ENCODE measurements at regions not wholly inside any gene's neighbourhood (a gene's known extent, or its start where the extent isn't known, plus 50 kb on each side); places are given as distances from the start of the nearest gene placed in this dataset.

DNA sequence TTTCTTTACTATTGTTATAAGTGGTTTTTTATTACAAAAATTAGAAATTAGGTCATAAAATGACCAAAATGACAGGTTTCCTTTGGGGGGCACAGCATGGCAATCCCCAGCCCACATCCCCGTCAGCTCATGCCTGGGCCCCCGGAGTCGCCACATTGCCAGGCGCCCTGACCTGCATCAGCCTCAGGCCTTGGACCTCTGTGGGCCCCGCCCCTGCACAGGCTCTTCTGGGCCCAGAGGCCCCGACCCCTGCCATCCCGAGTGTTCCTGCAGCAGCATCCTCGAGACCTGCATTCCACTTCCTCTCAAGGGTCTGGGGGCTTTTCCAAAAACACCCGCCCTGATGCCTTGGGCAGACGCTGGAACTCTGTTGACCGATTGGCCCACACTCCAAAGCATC lies 391.1 kb upstream of the MGMT start:
- no peak for DNase-seq (ENCODE audit: low spot score)

- DNase-seq (ENCODE audit: low spot score) = no peak
Observed at GRCh38 chr10:129078346-129078745, 388.7 kb upstream of the MGMT start.

DNA sequence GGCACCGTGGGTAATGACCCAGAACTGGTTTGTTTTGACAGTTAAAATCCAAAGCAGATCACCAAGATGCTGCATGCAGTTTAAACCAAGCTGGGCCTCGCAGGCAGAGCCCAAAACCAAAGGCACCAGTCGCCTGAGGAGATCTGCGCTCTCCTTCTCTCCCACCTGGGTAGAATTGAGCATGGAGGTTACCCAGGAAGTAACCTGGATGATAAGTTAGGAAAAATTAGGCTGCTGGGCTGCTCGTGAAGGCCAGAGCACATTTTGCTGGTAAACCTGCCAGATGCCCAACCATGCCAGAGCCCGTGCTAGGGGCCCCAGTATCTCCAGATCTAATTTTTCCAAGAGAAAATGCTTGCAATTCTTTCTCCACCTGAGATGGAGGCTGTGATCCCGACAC lies 388.3 kb upstream of the MGMT start:
- no peak for DNase-seq (ENCODE audit: low spot score)

- no peak for DNase-seq (ENCODE audit: low spot score)
Observed at GRCh38 chr10:129079705-129080104, 387.3 kb upstream of the MGMT start.

DNA sequence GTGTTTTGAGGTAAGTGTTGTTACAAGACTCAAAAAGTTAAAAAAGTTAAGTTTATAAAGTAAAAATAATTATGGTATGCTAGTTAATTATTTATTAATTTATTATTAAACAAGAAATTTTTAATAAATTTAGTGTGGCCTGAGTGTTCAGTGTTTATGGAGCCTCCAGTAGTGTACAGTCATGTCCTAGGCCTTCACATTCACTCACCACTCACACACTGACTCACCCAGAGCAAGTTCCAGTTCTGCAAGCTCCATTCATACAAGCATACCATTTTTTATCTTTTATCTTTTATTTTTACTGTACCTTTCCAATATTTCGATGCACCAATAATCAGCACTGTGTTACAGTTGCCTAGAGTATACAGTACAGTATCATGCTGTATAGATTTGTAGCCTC lies 381.2 kb upstream of the MGMT start:
- DNase-seq (ENCODE audit: low spot score) = no peak

DNA sequence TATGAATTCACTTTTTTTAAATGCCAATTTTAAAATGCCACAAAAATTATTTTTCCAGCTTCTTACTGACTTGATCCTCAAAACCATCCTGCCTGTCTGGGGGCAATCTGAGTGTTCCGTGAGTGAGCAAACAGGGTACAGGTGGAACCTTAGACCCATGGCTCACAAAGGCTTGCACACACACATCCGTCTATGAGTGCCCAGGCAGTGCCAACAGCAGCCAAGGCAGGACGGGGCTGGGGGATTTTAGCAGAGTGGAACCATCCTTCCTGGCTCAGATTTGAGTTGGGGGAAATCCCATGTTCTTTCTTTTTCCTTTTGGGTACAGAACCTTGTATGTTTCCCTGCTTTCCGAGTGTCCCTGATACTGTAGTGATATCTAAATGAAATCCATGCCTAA lies 377.7 kb upstream of the MGMT start:
- DNase-seq (ENCODE audit: low spot score) = no peak

DNA sequence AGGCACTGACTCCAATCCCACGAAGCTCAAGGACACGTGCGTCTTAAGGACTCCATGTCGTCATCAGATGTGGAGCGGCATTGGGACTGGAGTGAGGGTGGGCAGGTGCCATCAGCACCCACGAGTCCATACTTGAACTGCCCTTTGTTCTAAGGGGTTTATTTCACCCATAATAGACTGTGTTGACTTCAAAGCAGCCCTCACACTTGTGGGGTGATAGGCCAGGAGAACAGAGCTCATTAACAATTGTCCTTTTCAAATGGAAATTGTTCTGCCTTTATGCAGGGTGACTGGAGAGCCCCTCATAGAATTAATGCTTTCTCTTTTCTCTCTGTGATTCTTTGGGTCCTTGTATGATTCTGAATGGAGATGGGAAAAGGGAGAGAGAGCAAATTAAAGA lies 376.9 kb upstream of the MGMT start:
- no peak for DNase-seq (ENCODE audit: low spot score)

- no peak for DNase-seq (ENCODE audit: low spot score)
Observed at GRCh38 chr10:129090618-129091366, 376.2 kb upstream of the MGMT start.

- DNase-seq (ENCODE audit: low spot score) = no peak
Observed at GRCh38 chr10:129093641-129094040, 373.4 kb upstream of the MGMT start.

GRCh38 chr10:129094233-129094632 lies 372.8 kb upstream of the MGMT start:
- no peak for DNase-seq (ENCODE audit: low spot score)

DNA sequence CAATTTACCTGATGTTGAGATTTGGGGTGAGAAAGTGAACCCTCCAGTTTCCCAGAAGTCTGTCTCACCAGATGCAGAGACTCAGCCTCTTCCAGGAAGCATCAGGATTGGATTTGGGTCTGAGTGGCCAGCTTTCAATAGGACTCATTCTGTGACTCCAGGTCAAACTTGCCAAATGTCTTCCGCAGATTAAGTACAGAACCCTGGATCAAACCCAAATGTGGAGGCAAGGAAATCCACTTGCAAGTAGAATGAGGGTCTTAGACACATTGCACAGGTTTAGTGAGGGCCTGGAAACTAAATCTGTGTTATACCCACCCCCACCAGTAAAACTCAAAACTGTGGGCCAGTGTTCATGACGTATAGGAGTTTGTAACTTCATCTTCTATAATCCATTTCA lies 372.2 kb upstream of the MGMT start:
- DNase-seq (ENCODE audit: low spot score) = no peak

DNA sequence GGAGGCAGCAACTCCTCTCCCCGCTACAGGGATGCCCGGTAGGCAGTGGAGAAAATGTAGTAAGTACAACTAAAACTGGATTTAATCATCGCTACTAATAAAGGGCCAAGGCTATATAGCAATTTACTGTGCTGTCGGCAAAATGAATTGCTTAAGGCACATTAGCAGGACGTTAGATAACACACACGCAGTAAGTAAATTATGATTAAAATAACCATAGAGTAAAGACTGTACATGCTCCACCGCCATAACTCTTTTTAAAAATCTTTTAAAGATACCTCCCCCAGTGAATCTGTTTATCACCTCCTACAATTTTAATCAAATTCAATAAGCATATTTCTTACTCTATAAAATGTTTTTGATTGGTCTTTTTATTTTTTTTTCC lies 371.4 kb upstream of the MGMT start:
- no peak for DNase-seq (ENCODE audit: low spot score)

GRCh38 chr10:129096065-129096984 lies 370.7 kb upstream of the MGMT start:
- DNase-seq (ENCODE audit: low spot score) = no peak

DNA sequence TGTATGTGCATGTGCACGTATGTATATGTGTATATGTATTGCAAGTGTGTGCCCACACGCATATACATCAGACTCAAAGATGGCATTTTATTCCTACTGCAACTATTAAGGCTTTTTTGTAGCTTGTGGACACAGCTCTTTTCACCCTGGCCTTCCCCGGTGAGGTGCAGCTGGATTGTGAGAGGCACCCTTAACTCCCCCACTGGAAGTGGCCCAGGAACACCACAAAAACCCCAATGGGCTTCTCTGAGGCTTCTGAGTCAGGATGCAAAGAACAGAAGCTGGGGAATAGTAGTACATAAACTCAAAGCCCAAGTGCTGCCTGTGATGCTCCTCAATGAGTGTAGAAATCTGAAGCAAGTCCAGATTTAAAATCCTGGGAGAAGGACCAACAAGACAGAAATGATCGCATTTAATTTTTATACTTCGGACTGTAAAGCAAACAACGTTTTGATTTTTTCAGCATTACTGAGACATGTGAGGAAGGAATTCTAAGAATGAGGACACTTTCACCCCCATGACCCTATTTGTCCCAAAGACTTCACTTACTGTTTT lies 369.2 kb upstream of the MGMT start:
- DNase-seq (ENCODE audit: low spot score) = no peak

GRCh38 chr10:129098517-129098916 lies 368.5 kb upstream of the MGMT start:
- no peak for DNase-seq (ENCODE audit: low spot score)

GRCh38 chr10:129099486-129099885 lies 367.6 kb upstream of the MGMT start:
- DNase-seq (ENCODE audit: low spot score) = no peak

DNA sequence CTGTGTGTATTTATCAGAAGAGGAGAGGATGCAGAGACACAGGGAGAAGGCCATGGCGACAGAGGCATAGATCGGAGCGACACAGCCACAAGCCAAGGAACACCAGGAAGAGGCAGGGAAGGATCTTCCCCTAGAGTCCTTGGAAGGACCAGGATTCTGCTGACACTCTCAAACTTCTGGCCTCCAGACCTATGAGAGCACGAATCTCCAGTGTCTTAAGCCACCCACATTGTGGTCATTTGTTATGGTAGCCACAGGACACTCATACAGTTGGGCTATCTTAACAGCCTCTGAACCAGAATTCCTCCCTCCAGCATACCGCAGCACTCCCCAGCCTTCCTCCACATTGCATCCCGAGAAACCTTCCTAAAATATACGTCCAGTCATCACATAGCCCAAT lies 367.0 kb upstream of the MGMT start:
- peak; percentile 7 for DNase-seq (ENCODE audit: low spot score)

GRCh38 chr10:129101232-129101980 lies 365.6 kb upstream of the MGMT start:
- no peak for DNase-seq (ENCODE audit: low spot score)

DNA sequence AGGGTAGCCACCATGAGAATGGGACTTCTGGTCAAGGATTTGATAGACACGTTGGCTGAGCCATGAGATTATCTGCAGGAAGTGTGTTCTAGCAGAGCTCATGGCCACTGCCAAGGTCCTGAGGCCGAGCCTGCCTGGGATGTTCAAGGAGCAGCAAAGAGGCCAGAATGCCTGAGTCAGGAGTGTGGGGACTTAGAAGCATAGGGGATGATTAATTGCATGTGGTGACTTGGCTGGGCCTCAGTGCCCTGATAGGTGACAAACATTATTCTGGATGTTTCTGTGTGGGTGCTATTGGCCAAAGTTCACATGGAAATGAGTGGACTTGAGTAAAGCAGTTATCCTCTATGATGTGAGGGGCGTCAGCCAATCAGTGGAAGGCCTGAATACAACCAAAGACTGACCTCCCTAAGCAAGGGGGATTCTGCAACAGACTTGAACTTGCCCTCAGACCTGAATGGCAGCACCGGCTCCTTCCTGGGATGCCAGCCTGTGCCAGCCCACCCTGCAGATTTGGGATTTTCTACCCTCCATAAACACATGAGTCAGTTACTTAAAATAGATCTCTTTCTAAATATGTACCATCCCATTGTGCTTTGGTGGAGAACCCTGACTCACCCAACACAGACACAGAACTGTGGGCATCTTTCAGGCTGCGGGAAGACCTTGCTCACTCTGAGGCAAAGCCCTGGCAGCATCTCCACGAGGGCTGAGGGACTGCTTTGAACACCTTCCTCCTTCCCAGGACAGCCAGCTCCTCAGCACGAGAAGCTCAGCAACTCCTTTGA lies 363.9 kb upstream of the MGMT start:
- DNase-seq (ENCODE audit: low spot score) = no peak

GRCh38 chr10:129104266-129105045 lies 362.6 kb upstream of the MGMT start:
- DNase-seq (ENCODE audit: low spot score) = no peak

GRCh38 chr10:129105266-129105665 lies 361.8 kb upstream of the MGMT start:
- no peak for DNase-seq (ENCODE audit: low spot score)

Measured in SW480 (cell line).